ENCODE measurements at regions not wholly inside any gene's neighbourhood (a gene's known extent, or its start where the extent isn't known, plus 50 kb on each side); places are given as distances from the start of the nearest gene placed in this dataset.

DNA sequence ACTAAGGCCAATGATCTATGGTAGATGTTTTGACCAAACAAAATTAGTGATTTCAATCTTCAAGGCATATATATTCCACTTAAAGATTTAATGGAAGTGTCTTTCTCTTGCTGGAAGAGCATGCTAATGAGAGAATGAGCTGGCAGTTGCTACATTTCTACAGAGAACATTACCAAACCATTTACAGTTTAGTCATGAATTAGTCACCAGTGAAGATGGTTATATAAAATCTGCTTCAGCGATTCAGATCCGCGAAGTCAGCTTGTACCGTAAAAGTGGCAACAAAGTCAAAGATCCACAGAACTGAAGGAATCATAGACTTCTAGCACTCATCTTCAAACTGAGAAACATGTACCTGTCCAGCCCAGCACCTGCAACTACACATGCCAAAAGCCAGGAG lies 156.3 kb downstream of the SLITRK5 start:
- DNase-seq (ENCODE audit: low read depth in 1 of 2, low spot score in 1 of 2), result no peak
- Histone ChIP-seq H3K27me3 (ENCODE audit: insufficient read depth, poor library complexity, severe bottlenecking) (no peaks in the 10 kb centered on the region), H3K27ac (replicated peaks) (no peak overlapping the region), H3K4me3 (replicated peaks; ENCODE audit: insufficient read depth, low read length) (no peak overlapping the region)
- TF ChIP-seq, protein P1, sequence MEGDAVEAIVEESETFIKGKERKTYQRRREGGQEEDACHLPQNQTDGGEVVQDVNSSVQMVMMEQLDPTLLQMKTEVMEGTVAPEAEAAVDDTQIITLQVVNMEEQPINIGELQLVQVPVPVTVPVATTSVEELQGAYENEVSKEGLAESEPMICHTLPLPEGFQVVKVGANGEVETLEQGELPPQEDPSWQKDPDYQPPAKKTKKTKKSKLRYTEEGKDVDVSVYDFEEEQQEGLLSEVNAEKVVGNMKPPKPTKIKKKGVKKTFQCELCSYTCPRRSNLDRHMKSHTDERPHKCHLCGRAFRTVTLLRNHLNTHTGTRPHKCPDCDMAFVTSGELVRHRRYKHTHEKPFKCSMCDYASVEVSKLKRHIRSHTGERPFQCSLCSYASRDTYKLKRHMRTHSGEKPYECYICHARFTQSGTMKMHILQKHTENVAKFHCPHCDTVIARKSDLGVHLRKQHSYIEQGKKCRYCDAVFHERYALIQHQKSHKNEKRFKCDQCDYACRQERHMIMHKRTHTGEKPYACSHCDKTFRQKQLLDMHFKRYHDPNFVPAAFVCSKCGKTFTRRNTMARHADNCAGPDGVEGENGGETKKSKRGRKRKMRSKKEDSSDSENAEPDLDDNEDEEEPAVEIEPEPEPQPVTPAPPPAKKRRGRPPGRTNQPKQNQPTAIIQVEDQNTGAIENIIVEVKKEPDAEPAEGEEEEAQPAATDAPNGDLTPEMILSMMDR (IDR thresholded peaks at IDR 0.05; ENCODE audit: insufficient read depth, low read length), result no peak
- TF ChIP-seq GABPA (IDR thresholded peaks at IDR 0.05; ENCODE audit: low read depth), result no peak
- TF ChIP-seq POLR2AphosphoS5 (IDR thresholded peaks at IDR 0.05; ENCODE audit: low read depth), result no peak
- no peak for TF ChIP-seq REST (IDR thresholded peaks at IDR 0.05; ENCODE audit: insufficient replicate concordance, low read depth)
- no peak for TF ChIP-seq SPI1 (IDR thresholded peaks at IDR 0.05; ENCODE audit: borderline replicate concordance, low read depth)

DNA sequence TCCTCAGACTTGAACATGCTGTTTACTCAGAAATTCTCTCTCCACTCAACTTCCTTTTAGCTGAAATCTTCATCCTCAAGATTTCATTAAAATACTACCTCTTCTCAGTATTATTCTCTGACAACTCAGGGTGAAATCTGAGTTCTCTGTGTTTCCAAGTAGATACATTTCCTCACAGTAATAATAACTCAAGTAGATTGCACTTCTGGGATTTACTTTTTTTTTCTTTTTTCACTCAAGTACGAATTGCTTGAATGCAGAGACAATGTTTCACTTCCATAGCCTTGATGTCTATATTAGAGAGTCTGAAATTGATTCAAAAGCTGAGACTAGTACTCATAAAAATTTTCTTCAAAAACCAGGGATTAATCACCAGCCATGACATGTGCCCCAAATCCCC lies 166.4 kb downstream of the SLITRK5 start:
- H3K27me3 ChIP-seq (ENCODE audit: insufficient read depth, poor library complexity, severe bottlenecking), result no peaks in the 10 kb centered on the region
- H3K4me3 ChIP-seq (replicated peaks; ENCODE audit: insufficient read depth, low read length), result no peak overlapping the region
- H3K27ac ChIP-seq (replicated peaks), result no peak overlapping the region
- TF ChIP-seq, protein P1 (IDR thresholded peaks at IDR 0.05; ENCODE audit: insufficient read depth, low read length), result no peak
- TF ChIP-seq REST (IDR thresholded peaks at IDR 0.05; ENCODE audit: insufficient replicate concordance, low read depth) (no peak), GABPA (IDR thresholded peaks at IDR 0.05; ENCODE audit: low read depth) (no peak), SPI1 (IDR thresholded peaks at IDR 0.05; ENCODE audit: borderline replicate concordance, low read depth) (no peak), POLR2AphosphoS5 (IDR thresholded peaks at IDR 0.05; ENCODE audit: low read depth) (no peak)
- no peak for DNase-seq (ENCODE audit: low read depth in 1 of 2, low spot score in 1 of 2)

- DNase-seq (ENCODE audit: low read depth in 1 of 2, low spot score in 1 of 2), result no peak
- Histone ChIP-seq H3K27me3 (ENCODE audit: insufficient read depth, poor library complexity, severe bottlenecking) (no peaks in the 10 kb centered on the region), H3K4me3 (replicated peaks; ENCODE audit: insufficient read depth, low read length) (no peak overlapping the region), H3K27ac (replicated peaks) (no peak overlapping the region)
- TF ChIP-seq, protein P1 (IDR thresholded peaks at IDR 0.05; ENCODE audit: insufficient read depth, low read length), result no peak
- TF ChIP-seq GABPA (IDR thresholded peaks at IDR 0.05; ENCODE audit: low read depth) (no peak), SPI1 (IDR thresholded peaks at IDR 0.05; ENCODE audit: borderline replicate concordance, low read depth) (no peak), POLR2AphosphoS5 (IDR thresholded peaks at IDR 0.05; ENCODE audit: low read depth) (no peak), REST (IDR thresholded peaks at IDR 0.05; ENCODE audit: insufficient replicate concordance, low read depth) (no peak)
Measured at GRCh38 chr13:87837946-87838345, 166.8 kb downstream of the SLITRK5 start.
